Iris pigment epithelial cell (primary cell): ENCODE measurements at regions not wholly inside any gene's neighbourhood (a gene's known extent, or its start where the extent isn't known, plus 50 kb on each side); places are given as distances from the start of the nearest gene placed in this dataset.
"Not testable (repeated sequence)": the region's sequence is repeated elsewhere in the genome, so short reads cannot be mapped to it uniquely, and the experiment has no call there.

ENCODE experiments used
- DNase-seq: peaks from one replicate; pipeline ENCODE4 v3.0.0-alpha.2; 2011; ENCODE audit warnings: low read depth

DNA sequence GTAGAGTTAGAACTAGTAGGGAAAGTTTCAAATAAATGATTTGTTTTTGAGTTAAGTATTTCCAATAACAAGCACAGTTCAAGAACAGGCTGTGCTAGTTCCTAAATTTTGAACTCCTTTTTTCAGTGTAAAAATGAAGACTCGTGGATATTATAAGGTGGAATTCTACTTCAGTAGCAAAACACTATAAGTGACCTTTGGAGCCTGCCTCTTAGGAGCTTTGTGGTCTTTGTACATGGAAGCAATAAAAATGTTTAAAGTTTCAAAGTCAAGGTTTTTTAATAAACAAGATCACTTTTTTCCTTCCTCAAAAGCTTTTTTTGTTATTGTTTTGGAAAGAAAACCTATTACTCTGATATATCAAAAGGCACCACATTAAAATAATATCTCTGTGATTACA, 292.4 kb upstream of the VWC2 start:
- no peak for DNase-seq

DNA sequence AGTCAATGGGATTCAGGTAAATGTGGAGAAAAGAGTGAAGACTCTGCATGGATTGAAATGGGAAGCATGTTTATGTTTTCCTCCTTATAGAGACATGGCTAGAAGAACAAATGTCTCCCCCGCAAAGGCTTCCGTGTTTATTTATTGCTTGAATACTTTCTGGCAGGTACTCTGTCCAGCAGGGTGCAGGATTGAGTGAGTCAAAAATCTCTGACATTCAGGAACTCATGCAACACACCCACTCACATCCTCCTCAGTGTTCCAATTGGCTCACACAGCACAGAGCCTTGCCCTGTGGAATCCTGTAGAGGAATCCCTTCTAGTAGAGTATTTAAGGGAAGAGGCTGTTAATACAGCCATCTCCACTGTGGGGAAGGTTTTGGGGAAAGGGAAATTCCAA, 290.3 kb upstream of the VWC2 start:
- no peak for DNase-seq

DNA sequence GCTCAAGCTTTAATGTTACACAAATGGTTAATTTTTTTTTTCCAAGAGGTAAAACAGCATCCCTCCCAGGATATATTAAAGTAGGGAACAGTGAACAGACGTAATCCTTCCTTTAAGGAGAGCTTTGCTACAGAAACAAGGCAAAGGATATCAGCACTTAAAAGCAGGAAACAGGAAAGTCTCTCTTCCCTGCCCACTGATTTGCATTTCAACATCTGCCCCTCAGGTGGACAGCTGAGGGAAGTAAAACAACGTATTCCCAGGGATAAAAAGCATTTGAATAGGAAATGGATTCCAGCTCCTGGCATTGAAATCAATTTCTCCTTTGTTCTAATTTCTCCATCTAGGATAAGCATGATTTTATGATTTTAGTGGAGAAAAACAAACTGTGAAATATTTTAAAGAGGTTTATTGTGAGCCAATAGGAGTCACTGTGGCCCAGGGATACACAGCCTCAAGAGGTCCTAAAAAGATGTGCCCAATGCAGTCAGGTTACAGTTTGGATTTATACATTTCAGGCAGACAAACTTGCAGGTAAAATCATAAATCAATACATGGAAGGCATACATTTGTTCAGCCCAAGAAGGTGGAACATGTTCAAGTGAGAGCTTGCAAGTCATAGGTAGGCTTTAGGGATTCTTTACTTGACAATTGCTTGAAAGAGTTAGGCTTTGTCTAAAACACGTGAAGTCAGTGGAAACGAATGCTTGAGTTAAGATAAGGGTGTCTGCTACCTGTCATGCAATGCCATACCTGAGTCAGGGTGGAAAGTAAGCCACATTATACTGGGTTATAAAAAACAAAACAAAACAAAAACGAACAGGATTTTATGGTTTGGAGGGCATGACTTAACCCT, 286.2 kb upstream of the VWC2 start:
- no peak for DNase-seq

DNA sequence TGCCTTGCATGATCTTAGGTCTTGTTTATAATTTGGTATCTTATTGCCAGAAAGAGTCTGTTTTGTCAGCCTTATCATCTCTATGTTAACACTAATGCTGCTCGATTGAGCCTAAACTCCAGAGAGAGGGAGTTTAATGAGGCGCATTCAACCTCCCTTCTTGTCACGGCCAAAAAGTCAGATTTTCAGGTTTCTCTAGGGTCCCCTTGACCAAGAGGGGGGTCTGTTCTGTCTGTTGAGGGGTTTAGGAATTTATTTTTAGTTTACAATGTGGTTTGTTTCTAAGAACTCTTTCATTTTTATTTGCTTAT, 285.7 kb upstream of the VWC2 start:
- no peak for DNase-seq

DNA sequence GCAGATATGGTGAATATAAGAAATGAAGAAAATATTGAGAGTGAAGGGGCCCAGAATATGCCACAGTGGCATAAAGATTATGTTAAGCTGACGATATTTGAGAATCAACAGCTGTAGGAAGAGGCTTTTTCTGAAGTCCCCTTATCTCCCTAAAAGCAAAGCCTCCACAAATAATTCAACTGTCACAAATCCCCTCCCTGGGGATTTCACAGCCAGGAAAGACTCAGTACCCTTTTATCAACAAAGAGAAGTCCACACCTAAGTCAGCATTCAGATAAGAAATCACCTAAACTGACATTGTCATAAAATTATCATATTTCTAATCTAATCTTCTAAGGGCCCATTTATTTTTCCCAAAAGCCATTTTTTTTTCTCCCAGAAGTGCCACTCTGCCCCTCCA, 284.9 kb upstream of the VWC2 start:
- DNase-seq, result no peak

DNA sequence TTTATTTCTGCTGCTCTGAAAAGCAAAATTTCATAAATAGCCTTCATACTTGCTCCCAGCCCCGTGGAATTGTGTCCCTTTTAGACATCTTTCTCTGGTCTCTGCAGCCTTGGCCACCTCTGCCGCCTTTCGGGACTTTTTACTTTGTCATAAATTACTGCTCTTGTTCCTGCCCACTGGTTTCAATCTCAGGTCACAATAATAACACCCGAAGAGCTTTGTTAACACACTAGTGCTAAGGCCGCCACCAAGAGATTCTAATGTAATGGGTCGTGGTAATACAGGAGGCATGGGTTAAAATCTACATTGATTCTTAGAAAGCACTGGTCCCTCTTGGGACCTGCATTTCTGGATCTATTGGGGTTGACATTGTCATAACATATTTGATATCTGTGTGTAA, 276.0 kb upstream of the VWC2 start:
- no peak for DNase-seq

DNA sequence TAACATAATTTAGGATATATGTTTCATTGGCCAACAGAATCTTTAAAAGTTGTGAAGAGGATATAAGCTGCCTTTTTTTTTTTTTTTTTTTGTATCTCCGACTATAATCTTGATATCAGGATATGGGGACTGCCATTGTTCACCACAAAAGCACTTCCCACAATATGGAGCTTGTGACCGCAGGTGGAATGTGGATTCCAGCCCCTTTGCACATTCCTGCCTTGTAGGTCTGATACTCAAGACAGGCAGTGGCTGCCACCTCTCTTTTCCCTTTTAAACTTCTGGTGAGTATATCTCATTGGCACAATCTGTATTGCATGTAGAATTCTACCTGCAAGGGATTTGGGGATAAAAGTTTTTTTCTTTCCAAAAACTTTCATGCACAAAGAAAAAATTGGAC, 272.7 kb upstream of the VWC2 start:
- DNase-seq, result no peak

DNA sequence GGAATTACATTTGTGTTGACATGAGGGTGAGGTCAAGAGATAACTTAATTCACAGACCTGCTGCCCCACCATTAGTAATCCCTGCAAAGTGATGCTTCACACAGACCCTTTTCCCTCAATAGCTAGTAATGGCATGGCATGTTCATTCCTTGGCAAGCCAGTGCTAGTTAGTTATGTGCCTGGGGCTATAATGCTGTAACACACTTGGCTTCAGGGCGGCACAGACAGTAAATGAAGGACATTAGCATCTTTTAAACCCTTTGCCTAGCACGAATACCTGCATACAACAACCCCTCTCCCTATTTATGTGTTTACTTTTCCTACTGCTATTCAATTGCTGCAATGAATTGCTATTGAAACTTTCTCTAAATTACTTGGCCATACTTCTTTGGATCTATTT, 266.2 kb upstream of the VWC2 start:
- not testable (repeated sequence) for DNase-seq

DNA sequence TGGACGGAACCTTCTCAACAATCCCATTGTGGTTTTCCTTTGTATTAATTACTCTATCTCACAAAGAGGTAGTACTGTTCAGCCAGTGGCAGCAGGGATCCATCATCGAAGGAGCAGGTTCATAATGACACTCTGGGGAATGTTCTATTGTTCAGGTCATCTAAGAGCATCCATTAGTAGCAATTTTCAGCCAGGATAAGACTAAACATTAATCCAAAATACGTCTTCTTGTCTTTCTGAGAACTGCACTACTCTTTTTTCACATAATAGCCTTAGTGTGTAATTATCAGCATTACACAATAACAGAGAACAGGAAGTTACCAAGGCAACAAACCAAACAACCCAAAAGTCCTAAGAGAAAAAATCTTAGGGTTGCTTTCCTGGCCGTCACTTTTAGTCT, 259.5 kb upstream of the VWC2 start:
- DNase-seq, result no peak

DNA sequence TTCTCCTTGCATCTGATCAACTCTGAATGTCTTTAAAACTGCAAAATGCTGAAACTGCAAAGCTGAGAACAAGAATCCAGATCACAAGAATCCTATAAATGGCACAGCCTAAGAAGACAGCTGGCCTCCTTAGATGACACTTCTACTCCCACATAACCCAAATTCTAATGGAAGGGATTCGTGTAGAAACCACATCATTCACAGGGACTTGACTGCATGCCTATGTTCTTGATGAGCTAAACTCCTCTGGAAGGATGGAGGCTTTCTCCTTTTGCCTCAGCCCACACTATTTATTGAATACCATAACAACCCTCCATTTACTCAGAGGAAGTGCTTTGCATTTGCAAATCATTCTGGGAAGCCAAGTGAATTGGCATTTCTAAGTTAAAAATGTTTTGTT, 252.5 kb upstream of the VWC2 start:
- DNase-seq, result no peak

DNA sequence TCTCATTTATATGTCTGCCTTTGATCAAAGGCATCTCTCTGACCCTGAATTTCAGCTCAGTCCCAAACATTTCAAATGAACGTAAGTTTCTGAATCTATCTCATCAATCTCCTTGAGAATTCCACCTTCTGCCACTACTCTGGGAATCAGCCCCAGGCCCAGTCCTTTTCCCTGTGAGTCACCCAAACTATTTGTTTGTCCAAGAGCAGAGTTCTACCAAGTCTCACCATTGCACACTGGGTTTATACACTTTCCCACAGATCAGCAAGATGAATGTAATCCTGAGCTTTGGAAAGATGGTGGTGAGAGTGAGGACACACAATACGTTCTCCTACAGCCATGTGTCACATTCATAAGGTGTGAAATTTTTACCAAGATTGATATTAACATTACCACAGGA, 251.3 kb upstream of the VWC2 start:
- DNase-seq, result no peak

DNA sequence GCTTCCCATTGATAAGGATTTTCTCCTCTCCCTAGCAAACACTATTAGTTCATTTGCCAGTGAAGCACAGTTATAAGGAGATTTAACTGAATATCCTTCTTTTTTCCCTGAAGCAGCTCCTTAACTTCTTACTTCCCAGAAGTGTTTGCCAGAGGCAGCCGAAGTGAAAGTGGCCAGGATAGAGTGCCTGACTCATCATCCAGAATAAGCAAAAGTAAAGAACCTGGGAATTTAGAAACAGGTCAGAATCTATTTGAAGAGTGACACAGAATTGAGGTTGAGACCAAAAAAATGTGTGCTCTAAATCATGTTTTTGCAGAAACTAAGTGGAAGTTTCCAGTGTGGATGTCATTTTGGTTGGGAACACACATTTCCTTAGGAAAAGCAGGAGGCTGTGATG, 249.6 kb upstream of the VWC2 start:
- no peak for DNase-seq

DNA sequence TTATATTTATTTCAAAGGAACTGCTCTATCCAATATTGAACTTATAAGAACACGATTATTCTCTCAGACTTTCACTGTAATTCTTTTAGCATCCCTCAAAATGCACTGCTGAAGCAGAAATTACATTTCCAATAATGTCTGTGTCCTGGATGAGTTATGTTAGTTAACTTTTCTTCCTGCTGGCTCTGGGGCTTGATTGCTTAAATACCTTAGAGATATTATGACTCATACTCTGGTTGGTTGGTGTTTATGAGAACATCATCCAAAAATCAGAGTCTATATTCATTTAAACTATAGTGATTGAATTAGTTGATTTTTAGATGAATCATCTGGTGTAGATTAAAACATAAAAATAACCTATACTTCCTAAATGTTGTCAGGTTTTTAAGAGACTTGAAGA, 246.3 kb upstream of the VWC2 start:
- no peak for DNase-seq

DNA sequence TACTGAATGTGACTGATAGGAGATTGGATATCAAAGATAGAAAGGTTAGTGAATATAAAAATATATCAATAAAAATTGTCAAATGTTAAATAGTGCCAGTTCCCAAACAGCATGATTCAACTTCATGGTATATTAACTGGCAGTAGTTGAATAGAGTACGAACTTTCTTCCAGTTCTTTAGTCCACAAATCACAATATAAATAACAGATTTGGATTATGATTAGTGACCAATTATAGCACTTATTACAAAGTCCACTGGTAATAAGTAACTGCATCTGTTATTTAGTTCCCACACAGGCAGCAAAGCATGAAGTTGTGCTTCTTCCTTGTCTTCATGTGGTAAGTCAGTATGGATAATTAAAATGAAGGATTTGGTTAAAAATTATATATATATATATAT, 243.0 kb upstream of the VWC2 start:
- no peak for DNase-seq

DNA sequence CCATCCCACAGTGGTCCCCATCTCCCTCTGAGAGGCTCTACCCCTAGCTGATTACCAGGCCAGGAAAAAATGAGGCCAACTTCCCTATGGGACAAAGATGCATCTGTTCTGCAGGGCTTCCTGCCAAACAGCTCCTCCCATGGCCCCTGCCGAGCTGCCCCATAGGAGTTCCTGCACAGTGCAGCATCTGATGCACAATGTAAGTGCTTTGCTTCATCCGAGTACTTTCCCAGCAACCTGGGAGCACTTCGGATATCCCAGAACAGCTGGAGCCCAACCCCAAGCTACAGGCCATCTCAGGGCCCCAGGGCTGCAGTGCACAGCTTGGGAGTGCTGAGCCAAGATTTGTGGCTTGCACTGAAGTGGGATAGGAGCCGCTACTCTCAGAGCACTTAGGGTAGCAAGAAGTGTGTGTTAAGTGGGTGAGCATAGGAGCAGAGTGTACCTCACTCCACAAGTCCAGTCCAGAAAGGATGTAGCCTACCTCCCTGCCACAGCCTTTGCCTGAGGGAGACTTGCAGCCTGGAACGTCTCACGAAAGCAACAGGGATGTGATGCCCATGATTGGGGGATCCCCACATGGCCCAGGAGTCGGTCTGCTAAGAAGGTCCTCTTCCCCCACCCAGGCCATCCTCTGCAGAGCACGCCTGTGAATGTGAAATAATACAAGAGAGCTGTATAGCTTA, 209.6 kb upstream of the VWC2 start:
- no peak for DNase-seq

DNA sequence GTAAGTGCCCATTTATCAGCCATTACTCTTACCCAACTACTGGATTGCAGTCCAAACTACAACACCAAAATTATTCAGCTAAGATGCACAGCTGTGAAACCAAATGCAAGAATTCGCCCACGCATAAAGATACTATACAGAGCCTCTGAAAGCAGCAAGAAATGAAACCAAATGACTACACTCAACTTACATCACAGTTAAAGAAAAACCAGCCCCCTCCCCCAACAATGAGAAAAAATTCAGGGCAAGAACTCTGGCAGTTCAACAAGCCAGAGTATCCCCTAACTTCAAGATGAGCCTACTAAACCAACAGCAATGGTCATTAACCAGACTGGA, 209.1 kb upstream of the VWC2 start:
- no peak for DNase-seq

DNA sequence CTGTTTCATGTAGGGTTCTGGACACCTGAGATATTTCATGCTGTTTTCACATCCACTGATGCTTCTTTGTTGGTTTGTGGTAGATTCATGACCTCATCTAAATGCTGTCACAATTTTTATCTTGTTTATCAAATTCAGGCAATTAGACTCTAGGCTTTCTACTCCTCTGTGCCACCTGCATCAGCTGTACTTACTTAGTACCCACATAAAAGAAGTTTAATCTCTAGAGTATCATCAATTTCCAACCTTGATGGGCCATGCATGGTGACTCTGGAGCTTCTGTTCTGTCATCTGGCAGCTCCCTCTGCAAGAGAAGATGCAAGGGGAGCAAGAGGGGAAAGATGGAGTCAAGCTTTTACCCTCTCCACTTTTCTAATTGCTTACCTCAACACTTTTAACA, 195.9 kb upstream of the VWC2 start:
- DNase-seq, result no peak

DNA sequence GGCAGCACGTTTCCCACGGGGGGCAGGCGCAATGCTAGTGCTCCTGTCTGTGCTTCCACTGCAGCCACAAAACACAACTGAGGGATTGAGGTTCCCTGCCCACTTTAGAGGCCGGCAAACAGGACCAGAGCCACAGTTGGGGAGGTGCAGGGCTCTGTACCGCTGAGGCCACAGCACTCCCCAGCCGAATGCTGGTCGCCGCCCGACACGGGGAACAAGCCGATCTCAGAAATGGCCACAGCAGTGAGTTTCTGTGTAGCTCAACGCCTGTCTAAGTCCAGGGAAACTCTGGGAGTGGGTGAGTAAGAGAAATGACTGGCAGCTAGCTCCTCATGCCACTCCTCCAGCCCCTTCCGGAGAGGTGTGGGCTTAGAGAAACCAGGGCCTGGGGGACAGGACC, 194.0 kb upstream of the VWC2 start:
- DNase-seq, result no peak

DNA sequence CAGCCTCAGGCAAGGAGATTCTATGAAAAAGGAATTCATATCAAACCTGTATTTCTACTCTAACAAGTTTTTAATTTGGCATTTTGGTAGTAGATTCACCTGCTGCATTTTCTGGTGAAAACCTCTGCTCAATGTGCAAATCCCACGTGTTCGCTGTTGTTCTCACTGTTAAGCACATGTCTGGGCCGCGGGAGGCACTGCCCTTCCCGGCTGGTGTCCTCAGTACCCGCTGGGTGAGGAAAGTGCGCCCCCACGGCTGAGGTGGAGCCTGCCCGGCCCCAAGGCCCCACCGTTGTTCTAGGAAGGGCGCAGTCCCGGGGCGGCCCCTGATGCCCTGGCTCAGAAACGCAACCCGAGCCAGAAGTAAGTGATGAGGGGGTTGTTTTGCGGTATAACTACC, 193.4 kb upstream of the VWC2 start:
- DNase-seq, result no peak

DNA sequence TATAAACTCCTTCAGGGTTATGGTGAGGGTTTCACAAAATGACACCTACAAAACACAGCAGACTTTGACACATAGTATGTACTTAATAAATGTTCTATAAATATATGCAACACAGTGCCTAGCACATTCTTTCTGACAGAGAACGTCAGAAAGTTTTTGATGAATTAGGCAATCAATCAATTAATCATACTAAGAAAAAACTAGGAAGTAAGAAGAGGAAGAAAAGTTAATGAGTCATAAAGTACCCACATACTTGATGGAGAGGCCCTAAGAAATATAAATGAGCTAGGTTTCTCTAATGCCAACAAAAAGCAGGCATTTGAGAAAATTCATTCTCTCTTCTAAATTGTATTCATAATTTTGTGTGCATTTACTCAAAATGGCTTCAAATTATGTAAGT, 192.7 kb upstream of the VWC2 start:
- no peak for DNase-seq

DNA sequence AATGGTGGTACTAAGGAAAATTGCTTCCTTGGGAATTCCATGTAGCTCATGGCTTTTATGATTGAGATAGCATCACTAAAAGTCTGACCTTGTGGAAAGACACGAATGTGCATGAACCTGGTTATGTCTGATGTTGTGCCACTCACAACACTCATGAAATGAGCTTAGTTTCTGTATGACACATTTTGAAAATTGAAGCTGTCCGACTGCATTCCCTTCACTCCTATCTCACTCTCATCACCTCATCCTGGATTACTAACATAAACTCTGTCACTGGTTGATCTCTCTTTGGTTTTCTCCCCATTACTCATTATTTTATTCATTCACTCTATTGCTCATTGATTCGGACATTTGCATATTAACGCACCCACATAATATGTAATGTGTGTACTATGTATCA, 190.0 kb upstream of the VWC2 start:
- DNase-seq, result no peak

DNA sequence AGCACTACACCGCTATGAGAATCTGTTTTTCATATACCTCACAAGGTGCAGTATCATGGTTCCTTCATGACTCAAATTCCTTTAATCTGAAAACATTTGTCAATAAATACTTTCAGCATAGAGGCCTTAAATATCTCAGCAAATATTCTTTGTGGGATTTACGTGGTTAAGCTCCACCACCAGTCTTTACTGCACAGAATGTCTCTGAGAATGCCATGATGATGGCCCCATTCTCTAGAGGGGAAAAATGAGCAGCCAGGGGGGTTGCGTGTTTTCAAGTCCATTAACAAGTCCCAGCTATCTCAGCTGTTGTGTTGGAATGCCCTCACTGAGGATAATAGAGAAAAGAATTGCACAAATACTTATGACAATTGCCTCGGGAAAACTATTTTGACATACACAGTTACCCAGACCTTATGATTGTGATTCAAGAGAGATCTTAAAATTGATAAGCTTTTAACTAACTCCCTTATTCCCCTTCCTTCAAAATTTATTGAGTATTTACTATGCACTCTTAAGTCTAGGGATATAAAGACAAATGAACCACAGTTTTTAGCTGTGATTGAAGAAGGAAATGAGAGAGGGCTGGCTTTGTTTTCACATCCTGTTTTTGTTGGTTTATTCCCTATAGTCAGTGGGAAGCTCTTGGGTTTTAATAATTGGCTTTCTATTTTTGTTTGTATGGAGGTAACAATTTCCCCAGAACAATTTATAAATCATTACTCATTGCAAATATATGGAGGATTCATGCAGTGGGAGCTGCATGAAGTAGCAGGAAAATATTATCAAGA, 176.5 kb upstream of the VWC2 start:
- DNase-seq, result no peak

DNA sequence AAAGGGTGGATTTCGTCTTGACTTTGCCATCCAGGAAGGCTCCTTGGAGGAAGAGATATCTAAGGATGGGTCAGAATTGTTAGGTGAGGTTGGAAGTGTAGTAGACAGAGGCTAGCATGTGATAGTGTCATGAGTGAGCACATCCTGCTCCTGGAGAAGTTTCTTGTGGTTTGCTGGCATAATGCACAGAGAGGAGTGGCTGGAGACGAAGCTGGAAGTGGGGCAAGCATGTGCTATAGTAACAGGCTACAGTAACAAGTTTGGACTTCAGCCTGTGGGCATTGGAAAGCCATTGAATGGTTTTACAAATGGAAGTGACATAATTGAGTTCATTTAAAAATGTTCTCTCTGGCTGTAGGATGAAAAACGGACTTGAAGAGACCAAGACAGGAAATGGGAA, 175.6 kb upstream of the VWC2 start:
- no peak for DNase-seq
